ENCODE measurements at regions not wholly inside any gene's neighbourhood (a gene's known extent, or its start where the extent isn't known, plus 50 kb on each side); places are given as distances from the start of the nearest gene placed in this dataset.

DNA sequence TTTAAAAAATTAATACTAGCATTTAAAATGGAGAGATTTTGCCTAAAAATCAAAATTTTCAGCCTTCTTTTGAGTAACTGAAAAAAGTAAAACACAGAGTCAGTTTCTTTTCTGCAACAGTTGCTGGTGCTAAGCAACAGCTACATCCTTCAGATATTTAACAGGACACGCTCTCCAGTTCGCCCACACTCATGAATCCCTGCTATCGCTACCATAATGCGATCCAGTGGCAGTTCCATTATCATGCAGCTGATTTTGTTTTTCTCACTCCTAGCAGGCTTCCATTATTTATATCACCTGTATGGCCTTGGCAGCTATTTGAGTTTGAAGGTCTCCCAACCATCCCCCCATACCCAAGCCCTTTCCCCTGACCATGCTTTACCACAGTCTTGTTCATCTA lies 93.1 kb upstream of the NCKAP5 start:
- TF ChIP-seq, protein P1, sequence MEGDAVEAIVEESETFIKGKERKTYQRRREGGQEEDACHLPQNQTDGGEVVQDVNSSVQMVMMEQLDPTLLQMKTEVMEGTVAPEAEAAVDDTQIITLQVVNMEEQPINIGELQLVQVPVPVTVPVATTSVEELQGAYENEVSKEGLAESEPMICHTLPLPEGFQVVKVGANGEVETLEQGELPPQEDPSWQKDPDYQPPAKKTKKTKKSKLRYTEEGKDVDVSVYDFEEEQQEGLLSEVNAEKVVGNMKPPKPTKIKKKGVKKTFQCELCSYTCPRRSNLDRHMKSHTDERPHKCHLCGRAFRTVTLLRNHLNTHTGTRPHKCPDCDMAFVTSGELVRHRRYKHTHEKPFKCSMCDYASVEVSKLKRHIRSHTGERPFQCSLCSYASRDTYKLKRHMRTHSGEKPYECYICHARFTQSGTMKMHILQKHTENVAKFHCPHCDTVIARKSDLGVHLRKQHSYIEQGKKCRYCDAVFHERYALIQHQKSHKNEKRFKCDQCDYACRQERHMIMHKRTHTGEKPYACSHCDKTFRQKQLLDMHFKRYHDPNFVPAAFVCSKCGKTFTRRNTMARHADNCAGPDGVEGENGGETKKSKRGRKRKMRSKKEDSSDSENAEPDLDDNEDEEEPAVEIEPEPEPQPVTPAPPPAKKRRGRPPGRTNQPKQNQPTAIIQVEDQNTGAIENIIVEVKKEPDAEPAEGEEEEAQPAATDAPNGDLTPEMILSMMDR (IDR thresholded peaks at IDR 0.05), result no peak
- TF ChIP-seq POLR2A (IDR thresholded peaks at IDR 0.05) (no peak), POLR2AphosphoS5 (IDR thresholded peaks at IDR 0.05) (no peak)
- intact Hi-C loops (cut with DNase I; ENCODE audit: low total_unique reads), result no loop called here
- DNase-seq (ENCODE audit: low spot score in 2 of 2), result no peak
- Histone ChIP-seq H3K36me3 (no peaks in the 10 kb centered on the region), H3K9me3 (no peaks in the 10 kb centered on the region), H3K4me1 (no peaks in the 10 kb centered on the region), H3K27me3 (no peaks in the 10 kb centered on the region), H3K27ac (no peak overlapping the region), H3K4me3 (no peak overlapping the region)

DNA sequence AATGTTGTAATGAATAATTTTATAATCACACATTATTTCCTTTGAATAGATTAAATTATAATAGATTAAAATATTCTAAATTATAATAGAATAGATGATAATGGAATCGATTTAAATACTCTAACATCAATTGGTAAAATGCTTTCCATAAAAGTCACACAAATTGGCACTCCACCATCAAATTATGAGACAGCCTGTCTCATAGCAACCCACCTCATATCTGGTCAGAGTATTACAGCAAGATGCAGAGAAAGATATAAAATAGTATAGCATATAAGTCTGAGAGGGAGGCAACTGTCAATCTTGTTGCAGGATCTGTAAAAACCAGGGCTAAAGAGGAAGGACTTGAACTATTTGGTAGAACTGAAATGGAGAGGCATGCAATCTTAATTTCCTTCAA lies 98.4 kb upstream of the NCKAP5 start:
- no peak for DNase-seq (ENCODE audit: low spot score in 2 of 2)

DNA sequence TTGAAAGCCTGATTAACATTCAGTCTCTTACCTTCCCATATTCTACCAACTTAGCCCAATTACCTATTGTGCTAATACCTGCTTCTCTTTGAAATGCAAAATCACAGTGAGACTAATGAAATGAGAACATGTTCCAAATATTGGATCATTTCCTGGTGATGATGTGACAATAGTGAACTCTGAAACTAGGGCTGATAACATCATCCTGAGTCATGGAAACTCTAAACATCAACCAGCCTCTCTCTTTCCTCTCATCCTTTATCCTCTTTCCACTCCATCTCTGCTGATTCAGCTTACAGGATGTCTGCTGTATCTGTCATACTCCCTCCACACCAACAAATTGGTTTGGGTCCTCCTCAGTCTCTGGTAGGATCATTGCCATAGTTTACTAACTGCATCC lies 98.8 kb upstream of the NCKAP5 start:
- H3K27me3 ChIP-seq, result no peaks in the 10 kb centered on the region
- H3K27ac ChIP-seq, result no peak overlapping the region
- H3K36me3 ChIP-seq, result no peaks in the 10 kb centered on the region
- no peak for DNase-seq (ENCODE audit: low spot score in 2 of 2)
- TF ChIP-seq, protein P1 (IDR thresholded peaks at IDR 0.05), result no peak
- no peak for TF ChIP-seq POLR2A (IDR thresholded peaks at IDR 0.05)
- no peak for TF ChIP-seq POLR2AphosphoS5 (IDR thresholded peaks at IDR 0.05)
- no peak overlapping the region for H3K4me3 ChIP-seq
- intact Hi-C loops (cut with DNase I; ENCODE audit: low total_unique reads), result no loop called here
- peaks cover 0 to 12% of the 10 kb centered on the region in 2 donors for H3K9me3 ChIP-seq
- H3K4me1 ChIP-seq, result no peaks in the 10 kb centered on the region

More for the DNA sequence above, 98.4 kb upstream of the NCKAP5 start:
- TF ChIP-seq POLR2A (IDR thresholded peaks at IDR 0.05) (no peak), POLR2AphosphoS5 (IDR thresholded peaks at IDR 0.05) (no peak)
- TF ChIP-seq, protein P1 (IDR thresholded peaks at IDR 0.05), result no peak
- H3K9me3 ChIP-seq, result peaks cover 0 to 12% of the 10 kb centered on the region in 2 donors
- no peak overlapping the region for H3K27ac ChIP-seq
- no peaks in the 10 kb centered on the region for H3K4me1 ChIP-seq
- H3K4me3 ChIP-seq, result no peak overlapping the region
- intact Hi-C loops (cut with DNase I; ENCODE audit: low total_unique reads), result no loop called here
- no peaks in the 10 kb centered on the region for H3K27me3 ChIP-seq
- H3K36me3 ChIP-seq, result no peaks in the 10 kb centered on the region

- peaks cover 0 to 12% of the 10 kb centered on the region in 2 donors for H3K9me3 ChIP-seq
- intact Hi-C loops (cut with DNase I; ENCODE audit: low total_unique reads), result no loop called here
- no peak for DNase-seq (ENCODE audit: low spot score in 2 of 2)
- TF ChIP-seq POLR2AphosphoS5 (IDR thresholded peaks at IDR 0.05), result no peak
- TF ChIP-seq, protein P1 (IDR thresholded peaks at IDR 0.05), result no peak
- TF ChIP-seq POLR2A (IDR thresholded peaks at IDR 0.05), result no peak
- H3K4me1 ChIP-seq, result no peaks in the 10 kb centered on the region
- no peak overlapping the region for H3K27ac ChIP-seq
- H3K4me3 ChIP-seq, result no peak overlapping the region
- H3K27me3 ChIP-seq, result no peaks in the 10 kb centered on the region
- no peaks in the 10 kb centered on the region for H3K36me3 ChIP-seq
Measured at GRCh38 chr2:133667968-133668367, 99.7 kb upstream of the NCKAP5 start.

GRCh38 chr2:133668547-133668946 lies 100.3 kb upstream of the NCKAP5 start:
- no peak overlapping the region for H3K4me3 ChIP-seq
- TF ChIP-seq, protein P1 (IDR thresholded peaks at IDR 0.05), result no peak
- TF ChIP-seq POLR2A (IDR thresholded peaks at IDR 0.05) (no peak), POLR2AphosphoS5 (IDR thresholded peaks at IDR 0.05) (no peak)
- H3K9me3 ChIP-seq, result peaks cover 0 to 12% of the 10 kb centered on the region in 2 donors
- intact Hi-C loops (cut with DNase I; ENCODE audit: low total_unique reads), result no loop called here
- H3K4me1 ChIP-seq, result no peaks in the 10 kb centered on the region
- H3K27me3 ChIP-seq, result no peaks in the 10 kb centered on the region
- H3K27ac ChIP-seq, result no peak overlapping the region
- no peaks in the 10 kb centered on the region for H3K36me3 ChIP-seq
- no peak for DNase-seq (ENCODE audit: low spot score in 2 of 2)
